ENCODE measurements at regions not wholly inside any gene's neighbourhood (a gene's known extent, or its start where the extent isn't known, plus 50 kb on each side); places are given as distances from the start of the nearest gene placed in this dataset.
A peak's percentile ranks its signal among the peaks of the same experiment; 100 is the strongest.

- Histone ChIP-seq H3K27me3 (replicated peaks in 1 of 4; ENCODE audit: control insufficient read depth in 3 of 4, extremely low read depth in 1 of 4, insufficient read depth in 3 of 4, low read length in 3 of 4) (no peaks in the 10 kb centered on the region), H3K4me3 (ENCODE audit: extremely low read depth in 1 of 4, insufficient read depth in 2 of 4, low read depth in 3 of 4, low read length in 4 of 4) (no peak overlapping the region), H3K18ac (ENCODE audit: extremely low read depth, low read length) (no peak overlapping the region), H2BK12ac (ENCODE audit: low read depth, low read length) (0 out of 2 replicates have a peak overlapping the region, but pooled peaks have one; percentile 60), H2BK20ac (ENCODE audit: low read length) (no peak overlapping the region), H2BK5ac (ENCODE audit: low read depth, low read length) (no peak overlapping the region), H4K91ac (replicated peaks; ENCODE audit: insufficient read length, low read length) (no peak overlapping the region), H3K23me2 (ENCODE audit: low read depth, low read length) (no peaks in the 10 kb centered on the region), H3K4me1 (replicated peaks in 1 of 4; ENCODE audit: control insufficient read depth in 3 of 4, insufficient read depth in 4 of 4, low read length in 3 of 4) (peaks cover 0 to 3% (median 0%) of the 10 kb centered on the region in 4 experiments; a peak in 1 of 7 replicates), H3K4ac (replicated peaks; ENCODE audit: insufficient read length, low read depth, low read length) (no peak overlapping the region), H3K36me3 (ENCODE audit: control insufficient read depth in 2 of 4, insufficient read depth in 4 of 4, low read length in 3 of 4) (no peaks in the 10 kb centered on the region), H3K27ac (ENCODE audit: low read depth, low read length) (no peak overlapping the region), H4K20me1 (replicated peaks in 1 of 2; ENCODE audit: control insufficient read depth in 1 of 2, insufficient read depth in 2 of 2, low read length in 2 of 2) (no peaks in the 10 kb centered on the region), H3K14ac (ENCODE audit: insufficient read length) (no peak overlapping the region), H3K9ac (replicated peaks in 1 of 4; ENCODE audit: extremely low read depth in 1 of 4, low read depth in 3 of 4, low read length in 3 of 4) (no peak overlapping the region), H2AK5ac (ENCODE audit: low read depth, low read length) (no peak overlapping the region), H2BK120ac (replicated peaks; ENCODE audit: low read depth, low read length) (no peak overlapping the region), H3K79me1 (ENCODE audit: low read depth, low read length) (no peaks in the 10 kb centered on the region; the same call in 1 of the 2 replicates), H4K5ac (ENCODE audit: insufficient read length, low read depth, low read length) (no peak overlapping the region), H4K8ac (ENCODE audit: extremely low read depth, insufficient read depth, low read length) (no peak overlapping the region), H3K23ac (ENCODE audit: insufficient read length) (no peak overlapping the region), H3K79me2 (ENCODE audit: control insufficient read depth in 1 of 2, insufficient read depth in 2 of 2, low read length in 2 of 2) (no peaks in the 10 kb centered on the region), H2BK15ac (ENCODE audit: low read length) (no peak overlapping the region), H3K56ac (replicated peaks; ENCODE audit: insufficient read length, low read depth, low read length) (no peak overlapping the region), H3K9me3 (ENCODE audit: insufficient read depth in 2 of 2, low read depth in 1 of 2, low read length in 1 of 2) (no peaks in the 10 kb centered on the region), H2AFZ (ENCODE audit: low read length) (no peak overlapping the region), H3K4me2 (ENCODE audit: insufficient read depth in 1 of 2, low read depth in 2 of 2, low read length in 2 of 2) (no peak overlapping the region)
- FAIRE-seq (no peak), DNase-seq (ENCODE audit: low read depth in 1 of 2, low spot score in 2 of 2) (no peak)
- CTCF ChIA-PET (ENCODE audit: partially characterized antibody), result interaction anchor here (0.7 to 1.8 kb wide), 3 partner anchors 70 to 106 kb away, joined by 3 to 5 read pairs (median 3); no protein-coding TSS in a partner anchor
- WGBS, 2 experiments (ENCODE audit: extremely low coverage in 1 of 2, insufficient coverage in 1 of 2, insufficient read length in 1 of 2, insufficient replicate concordance in 2 of 2, low coverage in 1 of 2, low lambda C conversion rate in 2 of 2, missing lambda C conversion rate in 1 of 2), result 85% methylated on average over 5 of the region's 5 CpGs; no CpG with 5 or more reads in 1 of the 2 experiments
- POLR2A ChIA-PET (ENCODE audit: partially characterized antibody), result interaction anchor here (1.3 kb wide), 1 partner anchor 16 kb away, joined by 3 read pairs; no protein-coding TSS in a partner anchor
- TF ChIP-seq TCF12 (IDR thresholded peaks at IDR 0.05; ENCODE audit: low read depth, low read length) (no peak), CTCF (IDR thresholded peaks at IDR 0.05; ENCODE audit: control extremely low read depth in 1 of 3, insufficient read depth in 1 of 3, low read depth in 1 of 3, low read length in 3 of 3) (0 out of 4 replicates have a peak, but pooled peaks of 1 of the 3 experiments have one; percentile 8)
Observed at GRCh38 chr17:36673068-36673467, 71.7 kb downstream of the MRM1 start.
